Lung microvascular endothelial cell (primary cell): ENCODE measurements at regions not wholly inside any gene's neighbourhood (a gene's known extent, or its start where the extent isn't known, plus 50 kb on each side); places are given as distances from the start of the nearest gene placed in this dataset.

Experiments
- DNase-seq, 2 donors: peaks; one replicate each; pipeline versions ENCODE4 v3.0.0 to v3.0.0-alpha.2; 2010; ENCODE audit warnings: low read depth in 2 of 2

DNA sequence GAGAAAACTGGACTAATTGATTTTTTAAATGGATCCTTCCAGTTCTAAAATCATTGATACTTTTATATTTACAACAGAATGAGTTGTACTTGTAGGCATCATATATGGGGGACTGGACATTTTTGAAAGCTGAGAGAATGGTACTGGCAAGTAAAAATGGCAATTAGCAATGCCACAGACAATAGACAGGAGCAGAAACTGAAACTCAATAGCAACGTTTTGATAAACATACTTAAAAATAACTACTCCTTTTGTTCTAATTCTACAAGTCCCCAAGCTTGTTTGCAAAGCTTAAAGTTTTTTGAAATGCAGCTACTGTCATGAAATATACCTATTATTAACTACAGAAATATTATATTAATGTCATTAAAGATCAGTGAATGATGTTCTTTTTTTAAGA, 52.8 kb upstream of the FBXL7 start:
- DNase-seq, result no peak

DNA sequence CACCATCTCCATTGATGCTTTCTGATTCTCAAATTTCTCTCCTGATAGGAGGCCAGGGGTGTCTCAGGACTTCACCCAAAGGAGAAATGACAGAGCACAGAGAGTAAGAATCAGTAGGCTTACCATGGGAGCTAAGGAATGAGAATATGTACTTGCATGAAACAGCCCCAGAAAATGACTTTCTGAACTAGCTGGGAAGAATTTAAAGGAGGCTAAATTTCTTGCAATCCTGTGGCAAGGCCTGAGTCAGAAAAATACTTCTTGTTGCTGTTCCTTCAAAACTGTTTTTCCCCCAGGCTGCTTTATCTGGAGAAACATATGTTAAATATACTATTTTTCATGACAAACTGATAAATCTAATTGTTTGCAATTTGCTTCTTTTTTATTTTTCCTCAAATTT, 53.4 kb upstream of the FBXL7 start:
- DNase-seq, result no peak

DNA sequence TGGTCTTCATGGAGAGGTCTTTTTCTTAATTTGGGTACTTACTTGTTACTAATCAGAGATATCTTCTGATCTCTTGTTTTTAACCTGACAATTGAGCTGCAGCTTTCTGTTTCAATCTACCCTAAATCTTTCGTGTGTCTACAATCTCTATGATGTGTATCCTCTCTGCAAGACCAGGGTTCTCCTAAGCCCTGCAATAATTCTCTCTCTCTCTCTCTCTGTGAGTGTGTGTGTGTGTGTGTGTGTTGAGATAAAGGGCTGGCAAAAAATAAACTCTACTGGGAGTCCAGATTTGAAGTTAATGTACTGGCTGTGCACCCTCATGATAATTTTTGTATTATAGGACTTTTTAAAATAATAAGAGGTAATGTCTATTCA, 57.8 kb upstream of the FBXL7 start:
- DNase-seq, result no peak

DNA sequence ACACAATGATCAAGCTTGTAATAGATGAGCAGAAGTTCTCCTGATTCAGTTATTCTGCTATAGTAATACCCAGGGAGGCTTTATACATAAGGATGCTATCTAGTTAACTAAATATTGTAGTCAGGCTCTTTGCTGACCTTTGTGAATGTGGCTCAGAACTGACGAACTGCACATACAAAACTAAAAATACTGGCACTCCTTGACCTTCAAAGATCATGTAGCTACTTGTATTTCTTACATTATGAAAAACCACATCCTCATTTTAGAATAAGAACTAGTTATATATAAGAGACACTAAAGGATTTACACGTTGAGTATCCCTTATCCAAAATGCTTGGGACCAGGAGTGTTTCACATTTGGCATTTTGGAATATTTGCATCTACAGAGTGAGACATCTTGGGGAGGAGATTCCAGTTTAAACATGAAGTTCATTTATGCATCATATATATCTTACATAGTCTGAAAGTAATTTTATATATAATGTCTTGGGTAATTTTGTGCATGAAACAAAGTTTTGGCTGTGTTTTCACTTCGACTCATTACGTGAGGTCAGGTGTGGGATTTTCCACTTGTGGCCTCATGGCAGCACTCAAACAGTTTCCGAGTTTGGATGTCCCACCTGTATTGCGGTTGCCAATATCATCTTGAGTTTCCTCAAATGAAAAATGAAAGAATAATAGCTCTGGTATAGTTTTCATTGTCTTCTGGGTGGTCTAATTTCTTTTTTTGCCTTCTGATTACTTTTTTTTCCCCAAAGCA, 58.4 kb upstream of the FBXL7 start:
- DNase-seq, result no peak

DNA sequence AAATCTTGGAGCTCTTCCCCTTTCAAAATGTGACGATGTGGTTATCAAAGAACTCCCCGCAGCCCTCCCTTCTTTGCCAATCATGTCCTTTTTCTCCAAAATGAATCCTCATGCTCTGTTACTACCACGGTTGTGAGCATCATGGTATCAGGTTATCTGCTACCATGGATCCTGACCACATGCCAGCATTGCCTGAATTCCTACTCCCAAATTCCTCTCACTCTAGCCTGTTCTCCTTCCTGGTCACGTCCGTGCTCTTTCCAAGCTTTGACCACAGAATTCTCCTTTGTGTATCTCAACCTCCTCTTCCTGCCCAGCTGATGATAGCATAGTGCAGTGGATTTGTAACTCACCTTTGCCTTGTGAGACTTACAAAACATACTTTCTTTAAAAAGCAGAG, 59.5 kb upstream of the FBXL7 start:
- no peak for DNase-seq

DNA sequence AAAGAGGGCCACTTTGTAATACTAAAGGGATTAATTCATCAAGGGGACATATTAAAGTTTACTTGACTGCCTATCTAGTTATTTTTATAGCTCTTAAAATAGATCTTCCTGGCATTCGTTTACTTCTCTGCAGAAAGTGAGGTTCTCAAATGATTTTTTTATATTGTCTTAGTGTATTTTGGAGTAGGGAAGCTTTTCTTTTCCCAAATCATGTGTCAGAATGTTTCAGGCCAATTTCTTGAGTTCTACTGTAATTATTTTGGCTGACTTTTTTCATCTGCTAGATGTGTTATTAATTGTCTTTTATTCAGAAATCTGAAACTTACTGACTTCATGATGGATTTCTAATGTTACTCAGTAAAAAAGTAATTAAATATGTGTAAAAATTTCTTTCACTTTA, 60.2 kb upstream of the FBXL7 start:
- DNase-seq, result no peak

DNA sequence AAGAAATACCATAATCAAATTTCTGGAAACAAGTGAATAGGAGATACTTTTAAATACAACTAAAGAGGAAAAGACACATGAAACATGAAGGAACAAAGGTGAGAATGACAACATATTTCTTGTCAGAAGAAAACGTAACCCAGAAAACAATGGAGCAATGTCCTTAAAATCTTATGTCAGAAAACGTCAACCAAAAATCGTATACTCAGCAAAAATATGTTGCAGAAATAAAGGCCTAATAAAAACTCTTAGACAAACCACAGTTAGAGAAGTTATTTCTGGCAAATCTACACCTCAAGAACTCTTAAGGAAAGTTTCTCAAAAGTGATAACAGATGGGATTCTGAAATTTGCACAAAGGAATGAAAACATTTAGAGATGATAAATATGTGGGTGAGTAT, 66.3 kb upstream of the FBXL7 start:
- no peak for DNase-seq

DNA sequence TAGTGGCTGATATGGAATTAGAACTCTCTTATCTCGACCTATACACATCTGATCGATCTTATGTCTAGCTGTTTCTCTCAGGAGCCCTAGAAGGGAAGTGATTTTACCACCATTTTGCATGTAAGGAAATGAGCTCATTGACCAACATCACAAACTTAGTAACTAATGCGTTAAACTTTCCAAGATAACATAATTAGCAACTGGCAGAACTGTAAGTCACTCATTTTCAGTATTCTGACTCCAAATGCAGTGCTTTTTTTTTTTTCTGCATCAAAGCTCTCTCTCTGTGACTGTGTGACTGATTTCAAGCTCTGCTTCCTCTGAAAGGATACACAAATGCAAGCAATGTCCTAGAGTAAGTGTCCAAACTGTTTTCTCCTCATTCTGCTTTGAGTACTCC, 68.1 kb upstream of the FBXL7 start:
- peak in 1 of 2 donors; percentile 27 for DNase-seq

DNA sequence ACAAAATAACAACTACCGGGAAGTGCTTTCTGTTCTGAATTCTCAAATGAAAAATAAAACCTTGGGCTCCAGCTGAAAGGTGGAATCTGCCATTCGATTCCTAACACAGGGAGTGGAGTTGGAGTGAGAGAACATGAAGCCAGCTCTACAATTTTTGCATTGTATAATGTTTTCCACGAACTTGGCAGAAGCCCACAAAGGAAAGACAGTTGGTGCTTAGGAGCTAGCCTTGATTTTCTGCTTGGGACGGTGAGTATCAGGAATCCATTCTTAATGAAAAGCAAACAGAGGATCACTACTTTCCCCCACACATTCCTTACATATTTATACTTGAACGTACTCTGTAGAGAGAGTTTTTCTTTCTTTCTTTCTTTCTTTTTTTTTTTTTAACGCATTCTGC, 74.2 kb upstream of the FBXL7 start:
- DNase-seq, result peak in 1 of 2 donors; percentile 16

DNA sequence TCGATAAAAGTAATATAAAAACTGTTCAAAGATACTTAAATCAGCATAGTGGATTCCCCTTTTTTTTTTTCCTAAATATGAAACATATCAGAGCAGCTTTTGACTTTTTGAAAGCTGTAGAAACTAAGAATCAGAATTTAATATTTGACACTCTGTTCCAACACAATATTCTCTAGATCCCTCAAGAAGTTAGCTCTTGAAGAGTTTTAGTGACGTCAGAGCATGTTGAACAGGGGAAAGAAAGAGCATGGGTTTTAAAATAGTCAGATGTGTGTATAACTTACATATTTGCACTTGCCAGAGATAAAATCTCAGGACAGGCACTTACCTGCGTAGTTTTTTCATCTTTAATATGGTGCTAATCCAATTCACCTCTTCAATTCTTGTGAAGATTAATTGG, 75.2 kb upstream of the FBXL7 start:
- DNase-seq, result no peak

DNA sequence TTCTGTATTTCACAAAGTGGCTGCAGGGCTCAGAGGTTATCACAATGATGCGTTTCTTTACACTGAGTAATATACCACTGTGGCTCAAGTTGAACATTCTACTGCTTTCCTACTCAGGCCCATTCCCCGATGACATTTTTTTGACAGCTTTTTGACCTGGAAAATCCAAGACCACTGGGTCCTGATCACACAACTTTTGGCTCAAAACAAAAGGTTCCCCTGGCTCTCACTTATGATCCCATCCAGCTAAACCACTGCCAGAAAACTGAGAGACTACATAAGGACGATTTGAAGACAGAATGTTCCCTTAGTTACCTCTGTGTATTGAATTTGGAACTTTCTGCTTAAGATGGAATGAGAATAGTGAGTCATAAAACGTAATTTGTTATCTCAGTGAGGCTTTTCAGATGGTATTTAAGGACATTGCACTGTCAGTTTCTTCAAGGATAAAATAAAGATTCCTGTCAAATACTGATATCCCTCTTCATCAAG, 78.0 kb upstream of the FBXL7 start:
- no peak for DNase-seq

DNA sequence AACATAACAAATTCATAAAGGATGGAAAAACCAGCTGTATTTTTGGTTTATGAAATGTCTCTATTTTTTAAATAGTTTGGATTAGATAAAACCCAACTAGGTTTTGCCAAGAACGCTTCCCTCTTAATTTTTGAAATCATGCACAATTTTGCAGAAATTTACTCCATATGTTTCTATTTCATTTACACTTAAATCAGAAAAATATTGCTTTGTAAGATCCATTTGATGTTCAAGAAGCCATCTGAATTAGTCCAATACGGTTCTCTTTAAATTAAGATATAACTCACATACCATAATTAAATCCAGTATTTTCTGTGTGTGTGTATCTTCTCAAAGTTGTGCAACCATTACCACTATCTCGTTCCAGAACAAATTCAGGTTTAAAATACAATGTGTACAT, 78.6 kb upstream of the FBXL7 start:
- no peak for DNase-seq

DNA sequence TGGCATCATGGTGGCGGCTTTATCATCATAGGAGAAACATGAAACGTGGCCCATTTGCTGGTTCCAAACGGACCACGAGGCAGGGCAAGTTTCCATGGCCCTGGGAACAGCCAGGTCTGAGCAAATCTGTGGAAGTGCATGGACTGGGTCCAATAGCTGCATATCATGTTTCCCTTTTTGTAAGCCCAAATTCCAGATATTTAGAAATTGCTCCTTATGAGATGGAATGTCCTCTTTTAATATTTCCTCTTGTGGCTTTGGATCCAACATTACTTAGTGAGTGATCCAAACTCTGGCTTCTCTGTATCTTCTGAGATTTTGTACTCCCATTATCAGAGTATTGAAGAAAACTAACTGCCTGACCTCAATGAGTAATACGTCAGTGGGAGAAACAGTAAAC, 79.8 kb upstream of the FBXL7 start:
- no peak for DNase-seq

DNA sequence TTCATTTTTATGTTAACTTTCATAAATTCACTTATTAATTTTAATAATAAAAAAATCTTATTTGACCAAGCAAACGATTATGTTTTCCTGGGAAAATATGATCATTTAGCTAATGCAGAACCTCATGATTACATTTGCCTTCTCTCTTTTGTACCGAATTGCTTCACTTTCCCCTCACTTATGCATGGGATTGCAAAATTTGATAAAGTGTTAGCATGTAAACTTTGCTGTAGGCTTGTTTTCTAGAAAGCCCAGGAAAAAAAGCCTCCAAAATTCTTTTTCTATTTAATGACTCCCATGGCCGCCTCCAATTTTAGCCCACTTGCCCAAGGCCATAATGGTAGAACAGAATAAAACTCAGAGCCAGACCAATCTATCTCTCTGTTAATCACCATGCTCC, 82.8 kb upstream of the FBXL7 start:
- no peak for DNase-seq

DNA sequence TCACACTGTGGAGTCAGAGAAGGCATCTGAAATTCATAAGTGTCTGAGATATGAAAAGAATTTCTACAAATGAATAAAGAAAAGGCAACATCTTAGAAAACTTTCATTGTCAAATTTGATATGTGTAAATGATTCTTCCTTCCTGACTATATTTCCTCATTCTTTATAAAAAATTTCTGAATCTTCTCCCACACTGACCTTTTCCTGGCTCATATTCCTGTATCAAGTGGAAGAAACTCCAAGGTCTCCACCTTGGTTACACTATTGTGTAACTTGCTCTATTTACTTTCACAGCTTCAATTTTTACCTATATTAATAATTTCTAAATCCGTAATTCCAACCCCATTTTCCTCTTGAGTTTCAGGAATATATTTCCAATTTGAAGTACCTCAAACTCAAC, 93.5 kb upstream of the FBXL7 start:
- DNase-seq, result no peak

DNA sequence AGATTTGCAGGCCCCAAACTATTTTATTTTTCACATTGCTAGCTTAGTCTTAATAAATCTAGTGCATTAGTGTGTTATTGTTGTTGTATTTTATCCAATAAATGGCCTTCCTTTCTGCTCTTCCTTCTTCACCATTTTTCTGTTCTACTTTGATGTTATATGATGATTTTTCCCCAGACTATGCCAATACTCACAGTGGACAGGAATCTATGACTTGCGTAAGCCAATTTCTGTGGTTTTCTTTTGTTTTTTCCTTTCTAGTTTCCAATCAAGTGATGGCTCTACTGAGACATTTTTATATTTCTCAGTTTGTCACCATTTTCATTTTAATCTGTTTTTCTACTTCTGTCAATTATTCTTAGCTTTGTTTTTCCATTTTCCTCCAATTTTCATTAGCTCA, 106.8 kb upstream of the FBXL7 start:
- DNase-seq, result peak in 1 of 2 donors; percentile 52

DNA sequence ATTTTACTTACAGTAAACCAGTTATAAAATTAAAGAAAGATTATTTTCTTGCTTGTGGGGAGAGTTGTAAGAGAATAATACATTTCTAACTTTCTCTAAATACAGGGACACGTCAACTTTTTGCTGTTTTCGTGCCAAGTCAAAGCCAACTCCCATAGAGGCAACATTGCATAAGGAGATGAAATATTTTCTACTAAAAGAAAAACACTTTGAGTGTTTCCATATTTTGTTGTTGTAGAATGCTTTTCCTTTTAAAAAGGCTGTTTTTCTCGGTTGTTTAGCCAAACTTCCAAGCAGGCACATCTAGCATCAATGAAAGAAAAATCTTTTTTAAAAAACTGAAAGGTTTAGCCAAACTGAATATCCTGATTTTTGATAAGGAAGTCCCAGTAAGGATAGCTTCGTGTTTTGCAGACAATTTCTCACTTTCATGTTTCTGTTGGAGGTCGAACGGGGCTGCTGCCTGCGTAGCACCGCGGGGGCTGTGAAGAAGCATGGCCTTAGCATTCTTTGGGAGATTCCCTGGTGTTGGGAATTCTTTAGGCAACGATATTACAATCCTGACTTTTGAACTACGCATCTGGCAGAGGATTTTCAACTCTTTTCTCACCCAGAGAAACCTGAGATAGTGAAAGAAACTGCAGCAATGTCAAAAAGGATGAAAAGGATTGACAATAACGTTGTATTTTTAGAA, 108.1 kb upstream of the FBXL7 start:
- DNase-seq, result no peak

DNA sequence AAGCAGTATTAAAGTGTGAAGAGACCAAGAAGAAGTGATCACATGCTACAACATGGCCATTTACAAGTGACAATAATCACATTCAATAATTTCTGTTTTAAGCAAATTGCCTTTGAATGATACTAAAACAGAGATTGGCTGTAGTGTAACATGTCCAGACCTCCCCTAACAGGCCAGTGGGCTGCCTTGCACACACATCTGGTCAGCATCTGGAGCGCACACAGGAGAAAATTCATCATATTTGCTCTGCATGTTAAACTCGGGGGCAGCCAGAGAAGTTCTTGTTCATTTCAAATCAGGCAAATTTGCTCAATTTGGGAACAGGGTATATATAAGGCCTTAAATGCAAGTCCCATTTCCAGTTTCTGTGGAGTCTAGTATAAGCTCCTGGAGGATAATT, 111.1 kb upstream of the FBXL7 start:
- no peak for DNase-seq

DNA sequence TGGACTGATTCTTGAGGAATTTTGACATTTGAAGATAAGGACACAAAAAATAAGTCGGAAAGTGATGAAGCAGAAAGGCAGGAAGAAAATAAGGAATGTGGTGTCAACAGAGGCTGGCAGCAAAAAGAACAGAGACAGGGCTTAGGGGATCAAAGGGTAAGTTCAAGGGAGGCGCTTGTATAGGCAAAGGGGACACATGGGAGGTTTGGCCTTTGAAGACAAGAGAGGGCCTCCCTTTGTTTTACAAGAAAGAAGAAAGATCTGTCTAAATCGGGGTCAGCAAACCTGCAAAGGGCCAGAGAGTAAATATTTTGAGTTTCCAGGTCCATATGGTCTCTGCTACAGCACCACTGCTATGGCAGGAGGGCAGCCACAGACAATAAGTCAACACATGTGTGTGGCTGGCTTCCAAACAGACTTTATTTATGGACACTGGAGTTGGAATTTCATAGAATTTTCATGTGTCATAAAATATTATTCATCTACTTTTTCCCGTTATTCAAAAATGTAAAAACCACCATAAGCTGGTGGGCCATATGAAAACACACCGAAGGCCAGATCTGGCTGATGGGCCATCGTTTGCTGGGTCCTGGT, 112.0 kb upstream of the FBXL7 start:
- no peak for DNase-seq

DNA sequence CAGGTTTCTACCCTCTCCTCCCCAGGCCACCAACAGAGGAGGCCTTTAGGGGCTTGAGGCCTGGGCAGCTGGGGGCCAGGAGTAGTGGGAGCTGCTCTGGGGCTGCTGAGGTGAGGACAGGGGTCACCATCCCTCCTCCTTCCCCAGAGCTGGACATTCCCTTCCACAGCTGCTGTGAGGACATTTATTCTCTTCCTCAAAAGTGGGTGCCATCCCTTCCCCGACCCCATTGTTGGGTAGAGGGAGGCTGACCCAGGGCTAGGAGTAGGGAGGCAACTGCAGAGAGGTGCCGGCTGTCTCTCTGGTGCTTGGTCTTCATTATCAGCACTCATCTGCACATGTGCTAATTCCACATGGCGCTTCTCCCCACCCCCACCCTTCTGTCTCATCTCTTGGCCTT, 113.9 kb upstream of the FBXL7 start:
- no peak for DNase-seq

DNA sequence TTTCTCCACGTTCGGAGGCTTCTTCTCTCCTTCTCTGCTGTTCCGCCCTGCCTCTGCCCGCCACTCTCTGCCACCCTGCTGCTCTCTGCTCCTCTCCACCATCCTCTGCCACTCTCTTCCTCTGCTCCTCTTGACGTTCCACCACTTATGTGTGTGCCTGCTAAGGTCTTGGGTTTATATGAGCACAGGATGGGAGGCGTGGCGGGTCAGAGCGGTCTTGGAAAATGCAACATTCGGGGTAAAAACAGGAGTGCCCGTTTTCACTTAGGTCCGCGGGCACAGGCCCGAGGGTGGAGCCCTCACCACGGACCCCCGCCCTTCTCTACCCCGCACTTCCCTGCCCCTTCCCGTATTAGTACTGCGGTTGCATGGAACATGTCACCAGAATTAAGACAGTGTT, 114.4 kb upstream of the FBXL7 start:
- DNase-seq, result no peak

DNA sequence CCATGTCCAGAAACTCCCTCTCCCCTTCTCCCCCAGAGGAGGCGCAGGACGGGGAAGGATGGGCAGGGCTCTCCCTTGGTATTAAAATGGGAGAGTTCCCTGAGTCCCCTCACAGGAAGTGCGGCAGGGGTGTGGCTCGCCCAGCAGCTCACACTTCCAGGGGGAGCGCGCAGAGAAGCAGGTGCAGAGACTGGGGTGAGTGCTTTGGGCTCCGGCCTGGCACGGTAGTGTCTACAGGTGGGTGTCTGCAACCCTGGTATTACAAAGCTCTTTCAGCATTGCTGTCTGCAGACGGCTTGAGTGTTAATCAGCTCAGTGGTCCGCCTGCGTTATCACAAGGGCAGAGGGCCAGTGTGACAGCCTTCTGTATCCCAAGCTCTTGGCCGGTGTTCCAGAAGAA, 114.9 kb upstream of the FBXL7 start:
- no peak for DNase-seq

DNA sequence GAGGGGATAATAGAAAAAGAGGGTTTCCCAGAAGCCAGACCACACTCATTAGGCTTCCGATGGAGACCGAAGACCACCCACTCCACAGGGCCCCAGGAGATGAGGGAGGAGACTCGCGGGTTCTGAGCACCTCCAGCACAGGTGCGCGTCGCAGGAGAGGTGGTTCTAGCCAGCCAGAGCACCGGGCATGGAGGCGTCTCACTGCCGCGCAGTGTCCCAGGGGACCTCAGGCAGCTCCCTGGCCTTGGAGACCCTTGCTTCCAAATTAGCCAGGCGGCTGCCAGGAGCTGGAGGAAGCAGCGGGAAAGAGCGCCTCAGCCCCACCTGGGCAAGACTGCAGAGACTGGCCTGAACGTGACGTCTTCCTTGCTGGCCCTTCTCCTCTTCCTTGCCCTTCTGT, 115.4 kb upstream of the FBXL7 start:
- no peak for DNase-seq
